Fibroblast of mammary gland (primary cell): ENCODE measurements at regions not wholly inside any gene's neighbourhood (a gene's known extent, or its start where the extent isn't known, plus 50 kb on each side); places are given as distances from the start of the nearest gene placed in this dataset.
"Not testable (repeated sequence)": the region's sequence is repeated elsewhere in the genome, so short reads cannot be mapped to it uniquely, and the experiment has no call there.

Experiments used
- DNase-seq: peaks from one replicate; pipeline ENCODE4 v3.0.0-alpha.2; 2010; ENCODE audit warnings: low read depth
- H3K4me3 ChIP-seq: 2 replicates; pipeline ENCODE4 v1.5.1; 2011; ENCODE audit warnings: low read depth, mild to moderate bottlenecking, low read length, moderate library complexity; ENCODE audit not compliant: control insufficient read depth
- CTCF ChIP-seq: conservative IDR thresholded peaks from 2 replicates; pipeline ENCODE4 v1.5.1; 2011; ENCODE audit warnings: low read depth, low read length, inconsistent platforms; ENCODE audit not compliant: control insufficient read depth, insufficient read depth

GRCh38 chr4:112952313-112952700 is 97.1 kb upstream of the ANK2 start:
- TF ChIP-seq CTCF = no peak
- H3K4me3 ChIP-seq = no peak overlapping the region
- DNase-seq = no peak

- no peak for DNase-seq
- H3K4me3 ChIP-seq = no peak overlapping the region
- no peak for TF ChIP-seq CTCF
Measured at GRCh38 chr4:112953262-112953661, 96.2 kb upstream of the ANK2 start.

GRCh38 chr4:112954286-112954685 is 95.2 kb upstream of the ANK2 start:
- no peak for TF ChIP-seq CTCF
- no peak overlapping the region for H3K4me3 ChIP-seq

GRCh38 chr4:112956484-112956896 is 93.0 kb upstream of the ANK2 start:
- TF ChIP-seq CTCF = no peak
- no peak overlapping the region for H3K4me3 ChIP-seq
- DNase-seq = no peak

More at GRCh38 chr4:112954286-112954685, 95.2 kb upstream of the ANK2 start:
- no peak for DNase-seq

- DNase-seq = not testable (repeated sequence)
Measured at GRCh38 chr4:112957764-112958163, 91.7 kb upstream of the ANK2 start.

GRCh38 chr4:112966701-112967488 is 82.6 kb upstream of the ANK2 start:
- no peak for TF ChIP-seq CTCF
- DNase-seq = no peak

More at GRCh38 chr4:112957764-112958163, 91.7 kb upstream of the ANK2 start:
- H3K4me3 ChIP-seq = not testable (repeated sequence)

GRCh38 chr4:112968451-112969159 is 80.8 kb upstream of the ANK2 start:
- TF ChIP-seq CTCF = no peak
- H3K4me3 ChIP-seq = no peak overlapping the region
- DNase-seq = peak; percentile 58

More at GRCh38 chr4:112966701-112967488, 82.6 kb upstream of the ANK2 start:
- H3K4me3 ChIP-seq = no peak overlapping the region
